GM21367 (cell line): ENCODE measurements at regions not wholly inside any gene's neighbourhood (a gene's known extent, or its start where the extent isn't known, plus 50 kb on each side); places are given as distances from the start of the nearest gene placed in this dataset.
"Not testable (repeated sequence)": the region's sequence is repeated elsewhere in the genome, so short reads cannot be mapped to it uniquely, and the experiment has no call there.

Source experiments
- ATAC-seq: cut with Tn5 transposase; IDR thresholded peaks from one replicate; pipeline ENCODE4 v1.9.1; 2021; ENCODE audit not compliant: unreplicated experiment

DNA sequence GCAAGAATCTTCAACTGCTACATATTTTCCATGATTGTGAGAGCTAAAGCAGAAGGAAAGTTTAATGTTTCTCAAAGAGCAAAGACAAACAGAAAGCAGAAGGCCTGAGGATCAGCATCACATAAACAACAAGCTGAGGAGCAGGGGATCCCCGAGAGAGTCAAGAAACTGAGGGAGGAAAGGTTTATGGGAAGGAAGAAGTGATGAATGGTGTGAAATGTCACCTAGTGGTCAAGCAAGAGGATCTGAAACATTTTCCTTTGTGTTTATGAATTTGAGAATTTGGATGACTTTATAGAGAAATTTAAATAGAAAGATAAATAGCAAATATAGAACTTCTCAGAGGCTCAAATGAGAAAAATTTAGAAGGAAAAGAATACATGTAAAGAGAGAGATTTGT is 481.9 kb downstream of the CHSY3 start:
- no peak for ATAC-seq

DNA sequence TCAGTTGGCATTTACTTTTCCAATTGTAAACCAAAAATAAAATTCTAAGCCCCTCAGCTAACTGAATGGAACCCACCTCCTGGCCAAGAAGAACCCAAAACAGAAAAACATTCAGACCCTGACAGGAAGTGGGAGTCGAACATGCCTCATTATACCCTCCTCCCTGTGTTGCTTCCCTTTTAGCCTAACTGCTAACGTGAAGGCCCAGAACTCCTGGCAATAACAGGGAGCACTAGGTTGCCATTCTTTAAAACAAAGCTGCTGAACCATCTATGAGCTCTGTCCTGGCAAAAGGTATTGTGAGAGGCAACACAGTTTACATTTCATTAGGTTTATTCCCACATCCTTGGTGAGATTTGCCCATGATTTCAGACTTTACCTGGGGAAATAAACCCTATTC is 481.4 kb downstream of the CHSY3 start:
- no peak for ATAC-seq

DNA sequence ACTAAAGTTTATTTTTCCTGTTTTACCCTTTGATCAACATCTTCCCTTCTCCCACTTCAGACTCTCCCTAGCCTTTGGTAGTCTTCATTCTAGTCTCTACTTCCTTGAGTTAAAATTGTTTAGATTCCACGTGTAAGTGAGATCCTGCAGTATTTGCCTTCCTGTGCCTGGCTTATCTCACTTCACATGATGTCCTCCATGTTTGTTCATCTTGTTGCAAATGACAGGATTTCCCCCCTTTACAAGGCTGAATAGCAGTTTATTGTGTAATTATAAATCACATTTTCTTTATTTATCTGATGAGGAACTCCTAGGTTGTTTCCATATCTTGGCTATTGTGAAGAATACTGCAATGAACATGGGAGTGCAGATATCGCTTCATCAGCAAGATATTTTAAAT is 461.7 kb downstream of the CHSY3 start:
- no peak for ATAC-seq

DNA sequence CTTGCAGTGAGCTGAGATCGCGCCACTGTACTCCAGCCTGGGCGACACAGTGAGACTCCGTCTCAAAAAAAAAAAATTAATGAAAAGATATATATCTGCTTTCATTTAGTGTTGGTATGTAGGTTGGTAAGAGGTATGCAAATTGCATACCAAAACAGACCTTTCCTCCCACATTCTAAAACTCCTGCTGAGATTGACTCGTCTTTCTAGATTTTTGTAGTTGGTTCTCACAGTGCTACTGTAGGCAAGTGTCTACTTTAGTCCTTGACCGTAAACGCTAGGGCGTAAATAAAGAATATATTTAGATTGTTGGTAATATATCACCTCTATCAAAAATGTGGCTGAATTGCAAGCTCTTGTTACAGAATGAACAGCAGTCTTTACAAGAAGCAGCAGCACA is 445.9 kb downstream of the CHSY3 start:
- no peak for ATAC-seq

DNA sequence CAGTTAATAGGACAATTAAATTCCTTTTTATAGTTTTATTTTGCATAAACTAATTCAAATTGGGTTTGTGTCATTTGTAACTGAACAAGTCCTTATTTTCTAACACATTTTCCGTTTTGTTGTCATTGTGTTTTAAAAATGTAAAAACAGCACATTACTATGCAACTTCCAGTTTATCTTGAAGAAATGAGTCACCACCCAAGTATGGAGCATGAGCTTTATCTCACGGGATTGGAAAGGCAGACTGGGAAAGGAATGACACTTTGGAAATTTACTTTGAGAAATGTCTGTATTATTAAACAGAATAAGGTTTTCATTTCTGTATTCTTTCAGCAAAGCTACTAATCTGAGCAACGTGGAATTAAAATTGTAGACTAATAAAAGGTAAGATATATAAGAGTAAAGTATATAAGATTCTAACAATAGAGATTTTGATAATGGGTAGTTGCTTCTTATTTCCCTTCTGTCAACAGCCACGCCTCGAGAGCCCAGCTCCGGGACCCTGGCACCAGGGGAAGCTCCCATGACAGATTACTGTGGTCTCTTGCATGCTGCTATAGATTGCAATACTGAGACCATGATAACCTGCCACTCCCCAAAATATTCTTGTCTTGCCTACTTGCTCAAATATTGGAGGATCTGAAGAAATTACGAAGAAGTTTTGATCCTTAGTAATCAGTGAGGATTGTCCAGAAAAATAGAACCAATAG is 433.1 kb downstream of the CHSY3 start:
- ATAC-seq, result no peak

DNA sequence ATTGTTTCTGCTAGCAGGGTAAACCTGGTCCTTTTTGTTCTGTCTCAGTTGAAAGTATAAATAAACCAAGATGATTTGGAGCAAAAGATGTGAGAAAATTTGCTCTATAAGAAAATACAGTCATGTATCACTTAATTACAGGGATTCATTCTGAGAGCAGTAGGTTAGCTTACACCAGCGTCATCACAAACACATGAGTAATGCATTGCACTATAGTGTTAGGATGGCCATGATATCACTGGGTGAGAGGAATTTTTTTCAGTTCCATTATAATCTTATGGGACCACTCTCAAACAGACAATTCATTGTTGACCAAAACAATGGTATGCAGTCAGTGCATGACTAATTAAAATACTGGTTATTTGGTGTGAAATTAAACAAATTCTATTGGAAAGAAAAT is 430.9 kb downstream of the CHSY3 start:
- ATAC-seq, result no peak

DNA sequence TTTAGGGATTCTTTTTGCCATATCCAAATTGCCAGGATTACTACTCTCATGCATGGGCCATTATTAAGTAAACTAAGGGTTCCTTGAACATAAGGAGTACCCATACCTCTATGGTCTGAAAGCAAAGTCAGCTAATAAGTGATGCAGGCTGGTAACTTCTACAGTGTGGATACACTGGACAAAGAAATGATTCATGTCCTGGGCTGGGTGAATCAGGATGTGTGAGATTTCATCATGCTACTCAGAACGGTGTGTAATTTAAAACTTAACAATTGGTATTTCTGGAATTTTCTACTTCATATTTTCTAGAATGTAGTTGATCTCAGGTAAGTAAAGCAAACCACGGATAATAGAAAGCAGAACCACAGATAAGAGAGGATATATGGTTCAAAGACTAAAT is 428.8 kb downstream of the CHSY3 start:
- no peak for ATAC-seq

DNA sequence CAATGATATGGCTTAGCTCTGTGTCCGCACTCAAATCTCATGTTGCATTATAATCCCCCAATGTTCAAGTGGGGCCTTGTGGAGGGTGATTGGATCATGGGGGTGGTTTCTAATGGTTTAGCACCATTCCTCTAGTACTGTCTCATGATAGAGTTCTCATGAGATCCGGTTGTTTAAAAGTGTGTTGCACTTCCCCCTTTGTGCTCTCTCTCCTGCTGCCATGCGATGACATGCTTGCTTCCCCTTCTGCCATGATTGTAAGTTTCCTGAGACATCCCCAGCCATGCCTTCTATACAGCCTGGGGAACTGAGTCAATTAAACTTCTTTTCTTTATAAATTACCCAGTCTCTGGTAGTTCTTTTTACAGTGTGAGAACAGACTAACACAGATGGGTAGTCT is 427.1 kb downstream of the CHSY3 start:
- ATAC-seq, result no peak

DNA sequence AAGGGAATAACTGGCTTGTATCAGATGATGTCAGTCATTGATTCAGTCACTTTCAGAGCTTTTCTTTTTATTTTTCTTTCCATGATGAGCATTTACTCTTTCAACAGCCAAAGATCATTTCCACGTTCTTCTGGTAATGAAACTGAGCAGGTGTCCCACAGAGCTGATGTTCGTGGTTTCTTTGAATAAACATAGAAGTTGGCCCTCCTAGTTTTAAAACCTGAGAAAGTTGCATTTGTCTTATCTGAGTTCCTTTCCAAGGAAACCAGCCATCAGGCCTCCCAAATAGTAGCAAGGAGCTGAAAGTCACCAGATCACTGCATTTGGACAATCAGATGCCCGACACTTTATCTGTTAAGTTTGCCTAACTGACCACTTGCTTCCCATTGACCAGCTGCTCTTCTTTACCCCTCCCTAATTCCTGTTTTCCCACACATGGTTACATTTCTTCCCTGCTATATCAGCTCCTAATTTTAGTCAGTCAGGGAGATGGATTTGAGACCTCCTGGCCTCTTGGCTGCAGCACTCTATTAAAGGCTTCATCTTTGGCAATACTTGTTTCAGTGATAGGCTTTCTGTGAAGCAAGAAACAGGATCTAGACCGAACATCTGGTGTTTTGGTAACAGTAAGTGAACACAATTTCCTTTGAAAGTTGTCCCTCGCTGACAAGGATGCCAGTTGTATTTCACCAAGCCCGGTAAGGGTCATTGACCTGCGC is 420.8 kb downstream of the CHSY3 start:
- ATAC-seq, result no peak

DNA sequence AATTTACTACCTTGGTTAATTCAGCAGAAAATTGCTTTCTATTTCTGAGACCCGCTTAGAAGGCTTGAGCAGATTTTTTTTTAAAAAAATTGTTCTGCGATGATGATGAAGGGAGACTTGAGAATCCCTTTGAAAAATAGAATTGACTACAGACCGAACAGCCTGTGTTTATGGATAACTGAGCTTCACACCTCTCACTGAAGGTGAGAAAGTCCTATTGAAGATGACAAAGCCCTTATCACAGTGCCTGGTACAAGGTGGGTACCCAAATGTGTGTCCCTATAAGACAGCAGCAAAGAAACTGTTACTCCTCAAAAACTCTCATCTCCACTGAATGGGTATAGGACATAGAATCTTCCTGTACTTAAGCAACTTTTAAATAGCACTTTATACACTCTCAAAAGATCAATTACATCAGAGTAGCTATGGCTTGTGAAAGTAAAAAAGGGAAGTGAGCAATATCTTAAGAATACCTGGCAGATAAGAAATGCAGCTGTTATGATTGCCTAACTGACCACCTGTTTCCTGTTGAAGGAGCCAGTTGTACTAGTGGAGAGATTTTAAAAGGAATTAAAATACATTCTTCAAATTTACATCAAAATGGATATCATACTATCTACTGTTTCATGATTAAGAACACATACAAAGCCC is 419.7 kb downstream of the CHSY3 start:
- ATAC-seq, result peak; percentile 100

DNA sequence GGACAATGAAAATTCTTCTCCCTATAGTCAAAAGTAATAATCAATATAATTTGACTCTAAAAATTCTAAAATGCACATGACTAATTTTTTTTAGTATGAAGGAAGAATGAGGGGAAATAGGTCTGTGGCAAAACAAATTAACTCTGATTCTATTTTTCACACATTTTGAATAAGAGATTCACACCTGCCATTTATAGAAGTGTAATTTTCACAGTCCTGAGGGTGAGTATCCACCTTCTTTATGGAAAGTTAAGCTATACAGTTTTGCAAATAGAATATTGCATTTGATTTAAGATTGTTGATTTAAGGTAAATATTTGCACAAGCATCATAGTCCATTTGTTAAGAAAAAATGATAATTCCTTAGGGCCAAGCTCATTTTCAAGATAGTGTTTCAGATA is 417.7 kb downstream of the CHSY3 start:
- no peak for ATAC-seq

DNA sequence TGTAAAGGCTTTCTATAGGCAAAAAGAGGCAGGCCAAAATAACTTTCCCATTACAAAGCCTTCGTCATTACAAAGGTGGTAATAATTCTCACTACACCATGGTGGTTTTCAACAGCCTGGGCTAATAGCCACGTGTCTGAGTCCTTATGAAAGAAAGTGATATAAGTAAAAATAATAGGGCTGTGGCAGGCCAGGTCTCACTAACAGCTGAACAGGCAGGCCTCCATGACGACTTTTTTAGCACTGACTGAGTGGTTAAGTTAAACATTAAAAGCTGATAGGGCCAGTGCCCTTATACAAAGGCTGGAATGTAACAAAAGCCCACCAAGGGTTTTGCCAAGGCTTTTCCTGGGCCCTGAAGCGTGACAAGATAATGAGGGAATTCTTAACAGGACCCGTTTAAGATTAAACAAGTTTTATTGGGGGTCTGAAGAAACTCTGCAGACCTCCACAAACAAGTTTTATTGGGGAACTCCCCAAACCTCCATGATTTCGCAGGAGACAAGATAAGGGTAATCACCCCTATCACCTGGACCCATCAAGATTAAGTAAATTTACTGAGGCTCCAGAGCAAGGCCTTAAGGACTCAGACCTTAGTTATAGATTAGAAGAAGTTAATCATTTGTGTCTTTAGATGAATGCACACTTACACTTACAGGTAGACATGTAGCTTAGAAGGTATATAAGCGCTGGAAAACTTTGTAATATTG is 412.9 kb downstream of the CHSY3 start:
- ATAC-seq, result no peak

DNA sequence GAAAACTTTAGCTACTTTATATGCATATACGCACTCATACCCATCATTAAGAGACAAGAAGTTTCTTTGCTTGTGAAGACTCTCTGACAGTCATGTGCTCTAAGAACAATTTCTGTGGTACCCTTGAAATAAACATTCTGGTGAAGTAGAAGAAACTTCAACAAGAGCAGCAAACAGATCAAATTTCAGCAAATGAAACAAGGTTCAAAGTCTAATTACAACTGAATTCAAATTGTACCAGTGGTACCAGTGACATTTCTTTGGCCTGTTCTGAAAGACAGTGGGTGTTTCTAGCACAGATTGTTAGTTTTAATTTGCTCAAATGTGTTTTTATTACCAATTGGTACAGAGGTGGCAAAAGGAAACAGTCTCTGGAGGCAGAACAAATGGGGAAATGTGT is 391.0 kb downstream of the CHSY3 start:
- no peak for ATAC-seq

DNA sequence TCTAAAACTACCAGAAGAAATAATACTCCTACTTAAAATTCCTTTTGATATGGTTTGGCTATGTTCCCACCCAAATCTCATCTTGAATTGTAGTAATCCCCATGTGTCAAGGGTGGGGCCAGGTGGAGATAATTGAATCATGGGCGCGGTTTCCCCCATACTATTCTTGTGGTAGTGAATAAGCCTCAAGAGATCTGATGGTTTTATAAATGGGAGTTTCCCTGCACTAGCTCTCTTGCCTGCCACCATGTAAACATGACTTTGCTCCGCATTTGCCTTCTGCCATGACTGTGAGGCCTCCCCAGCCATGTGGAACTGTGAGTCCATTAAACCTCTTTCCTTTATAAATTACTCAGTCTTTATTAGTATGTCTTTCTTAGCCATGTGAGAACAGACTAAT is 390.5 kb downstream of the CHSY3 start:
- not testable (repeated sequence) for ATAC-seq

DNA sequence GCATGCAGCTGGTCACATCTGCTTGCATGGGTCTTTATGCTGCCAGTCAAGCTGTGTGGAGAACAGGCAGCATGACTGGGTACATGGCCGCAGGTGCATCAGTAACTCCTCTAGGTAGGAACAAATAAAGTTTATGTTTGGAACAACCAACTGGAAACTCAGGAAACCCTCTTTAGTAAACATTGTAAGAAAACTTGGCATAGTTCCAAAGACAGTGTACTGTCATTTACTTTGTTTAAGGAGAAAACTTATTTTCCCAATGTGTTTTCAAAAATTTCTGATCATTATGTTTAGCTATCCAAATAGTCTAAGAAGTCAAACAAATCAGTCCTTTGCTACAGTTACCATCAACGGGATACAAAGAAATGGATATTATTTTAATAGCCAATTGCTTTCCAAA is 386.0 kb downstream of the CHSY3 start:
- no peak for ATAC-seq

DNA sequence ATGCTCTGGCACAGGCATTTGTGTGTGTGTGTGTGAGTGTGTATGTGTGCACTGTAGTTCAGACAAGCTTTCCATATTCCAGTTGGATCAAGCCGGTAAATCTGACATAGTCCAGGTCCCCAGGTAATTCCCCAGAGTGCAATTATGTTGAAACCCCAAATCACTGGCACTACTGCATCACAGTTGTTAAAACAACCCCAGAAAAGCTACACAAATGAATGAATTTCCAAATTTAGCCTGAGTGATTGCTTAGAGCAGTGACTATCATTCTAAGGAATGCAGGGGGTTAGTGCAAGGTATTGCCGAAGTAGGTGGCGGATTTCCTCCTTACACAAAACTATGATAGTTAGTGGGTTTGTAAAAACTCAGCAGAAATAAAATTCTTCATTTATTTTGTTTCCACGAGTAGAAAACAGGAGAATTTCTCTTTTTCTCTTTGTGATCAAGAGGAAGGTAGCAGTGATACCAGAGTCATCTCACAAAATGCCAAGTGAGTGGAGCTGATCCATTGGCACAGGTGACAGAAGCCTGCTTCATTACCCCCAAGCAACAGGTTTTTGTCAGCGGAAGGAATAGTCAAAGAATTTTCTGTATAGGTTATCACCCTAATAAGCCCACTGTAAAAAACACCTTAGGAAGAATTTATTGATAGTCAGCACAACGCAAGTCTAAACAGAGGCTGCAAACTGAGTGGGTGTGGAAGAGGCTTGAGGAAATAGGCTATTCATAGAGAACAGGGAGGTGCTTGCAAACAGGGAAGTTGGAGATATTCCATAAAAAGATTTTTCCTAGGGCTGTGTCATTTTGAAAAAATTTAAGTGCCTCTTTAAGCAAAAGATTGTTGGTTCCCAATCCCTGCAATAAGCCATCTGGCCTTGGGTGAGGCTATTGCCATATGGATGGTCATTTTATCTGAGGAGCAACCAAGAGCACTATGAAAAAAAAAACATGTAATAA is 385.1 kb downstream of the CHSY3 start:
- ATAC-seq, result no peak

DNA sequence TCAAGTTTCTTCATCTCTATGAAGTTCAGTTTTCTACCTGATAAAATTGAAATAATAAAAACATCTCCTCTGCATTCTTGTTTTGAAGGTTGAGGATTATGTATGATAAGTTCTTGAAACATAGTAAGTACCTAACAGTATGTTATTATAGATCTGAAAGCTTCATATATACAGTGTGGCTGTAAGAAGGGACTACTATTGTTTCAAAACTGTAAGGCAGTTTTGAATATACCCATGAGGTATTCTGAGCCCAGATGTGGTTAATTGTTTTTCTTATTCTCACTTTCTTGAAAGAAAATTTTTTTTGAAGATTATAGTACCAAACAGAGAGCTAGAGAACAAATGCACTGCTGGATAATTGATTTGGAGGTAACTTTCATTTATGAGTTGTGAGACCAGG is 383.2 kb downstream of the CHSY3 start:
- no peak for ATAC-seq

DNA sequence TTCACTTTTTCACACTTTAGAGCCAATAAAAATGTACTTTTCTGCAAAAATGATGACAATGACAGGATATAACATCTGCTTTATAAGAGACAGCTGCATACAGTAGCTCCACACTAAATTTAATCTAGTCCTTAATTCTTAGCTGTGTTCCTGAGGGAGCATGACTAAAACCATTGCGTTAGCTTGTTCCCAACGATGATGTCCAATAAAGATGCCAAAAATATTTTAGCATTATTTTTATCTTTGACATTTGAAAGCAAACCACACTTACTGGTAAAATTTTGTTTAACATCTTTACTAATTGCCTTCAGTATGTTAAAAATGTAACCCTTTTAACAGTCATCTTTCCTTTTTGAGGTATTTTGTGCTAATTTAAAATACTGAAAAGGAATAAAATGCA is 382.7 kb downstream of the CHSY3 start:
- no peak for ATAC-seq

DNA sequence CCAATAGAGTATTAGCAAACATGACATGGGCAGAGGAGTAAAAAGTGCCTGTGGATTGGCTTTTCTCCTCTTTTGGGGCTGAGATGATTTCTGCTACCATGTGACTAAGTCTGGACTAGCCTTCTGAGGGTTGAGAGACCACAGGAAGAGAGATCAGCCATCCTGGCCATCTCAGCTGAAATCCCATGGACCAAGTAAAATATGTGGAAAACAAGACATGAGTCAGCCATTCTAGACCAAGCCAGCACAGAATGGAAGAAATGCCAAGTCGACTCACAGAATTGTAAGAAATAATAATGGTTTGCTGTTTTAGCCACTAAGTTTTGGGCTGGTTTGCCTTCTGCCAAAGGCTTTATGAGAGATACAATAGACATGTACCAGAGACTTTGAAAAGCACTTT is 377.8 kb downstream of the CHSY3 start:
- no peak for ATAC-seq

DNA sequence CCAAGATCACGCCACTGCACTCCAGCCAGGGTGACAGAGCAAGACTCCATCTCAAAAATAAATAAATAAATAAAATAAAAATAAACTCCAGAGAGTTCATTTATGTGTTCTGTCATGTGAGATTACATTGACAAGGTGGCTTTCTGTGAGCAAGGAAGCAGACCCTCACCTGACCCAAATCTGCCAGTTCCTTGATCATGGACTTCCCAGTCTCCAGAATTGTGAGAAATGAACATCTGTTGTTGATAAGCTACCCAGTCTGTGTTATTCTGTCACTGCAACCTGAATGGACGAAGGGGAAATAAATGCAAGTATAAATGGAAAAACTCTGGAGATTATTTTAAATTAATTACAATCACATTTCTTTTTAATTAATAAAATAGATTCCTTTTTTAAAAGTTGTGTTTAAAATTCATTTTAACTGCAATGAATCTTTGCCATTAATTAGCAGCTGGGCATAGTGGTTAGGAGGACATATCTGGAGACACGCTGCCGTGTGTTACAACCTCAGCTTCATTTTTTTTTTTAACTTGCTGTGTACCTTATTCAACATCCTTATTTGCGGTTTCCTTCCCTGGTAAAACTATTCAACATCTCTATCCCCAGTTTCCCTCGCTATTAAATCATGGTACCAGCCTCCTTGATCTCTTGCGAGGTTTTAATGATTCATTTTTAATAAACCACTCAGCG is 376.4 kb downstream of the CHSY3 start:
- ATAC-seq, result no peak
